Activated naive CD8-positive, alpha-beta T cell treated with anti-CD3 and anti-CD28 coated beads, Interleukin-2, amount 50 U/mL, for 24 hours (primary cell): ENCODE measurements at regions not wholly inside any gene's neighbourhood (a gene's known extent, or its start where the extent isn't known, plus 50 kb on each side); places are given as distances from the start of the nearest gene placed in this dataset.

Experiments
- ATAC-seq: fragments of 150-1000 bp; cut with Tn5 transposase; one replicate; pipeline ENCODE4 v1.10.0; 2021
- DNase-seq: peaks from one replicate; pipeline ENCODE4 v3.0.0; 2021
- H3K27ac Mint-ChIP-seq: one replicate; pipeline ENCODE4 v1.8.0; 2021; ENCODE audit warnings: mild to moderate bottlenecking, mixed read lengths
- H3K27me3 Mint-ChIP-seq: one replicate; pipeline ENCODE4 v1.8.0; 2021; ENCODE audit warnings: mixed read lengths
- H3K36me3 Mint-ChIP-seq: one replicate; pipeline ENCODE4 v1.8.0; 2021; ENCODE audit warnings: low read depth, mixed read lengths
- H3K4me1 Mint-ChIP-seq: one replicate; pipeline ENCODE4 v1.8.0; 2021; ENCODE audit warnings: mixed read lengths
- H3K4me3 Mint-ChIP-seq: one replicate; pipeline ENCODE4 v1.8.0; 2021; ENCODE audit warnings: mild to moderate bottlenecking, moderate library complexity, mixed read lengths
- H3K9me3 Mint-ChIP-seq: one replicate; pipeline ENCODE4 v1.8.0; 2021; ENCODE audit warnings: mixed read lengths

DNA sequence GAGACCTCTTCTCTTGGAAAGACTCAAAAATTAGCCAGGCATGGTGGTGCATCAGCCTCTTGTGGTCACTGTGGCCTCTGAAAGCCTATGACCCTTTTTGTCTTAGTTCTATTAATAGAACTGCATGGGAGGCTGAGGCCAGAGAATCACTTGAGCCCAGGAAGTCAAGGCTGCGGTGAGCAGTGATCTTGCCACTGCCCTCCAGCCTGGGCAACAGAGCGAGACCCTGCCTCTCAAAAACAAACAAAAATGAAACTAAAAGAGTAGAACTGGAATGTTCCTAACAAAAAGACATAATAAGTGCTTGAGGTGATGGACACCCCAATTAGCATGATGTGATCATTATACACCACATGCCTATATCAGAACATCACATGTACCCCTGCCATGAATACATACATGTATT is 197.0 kb upstream of the EEA1 start:
- H3K4me1 Mint-ChIP-seq, result no peaks in the 10 kb centered on the region
- no peak overlapping the region for H3K27ac Mint-ChIP-seq
- H3K9me3 Mint-ChIP-seq, result no peaks in the 10 kb centered on the region
- DNase-seq (no peak), ATAC-seq (no peak)
- H3K4me3 Mint-ChIP-seq, result no peak overlapping the region
- H3K27me3 Mint-ChIP-seq, result no peaks in the 10 kb centered on the region
- H3K36me3 Mint-ChIP-seq, result no peaks in the 10 kb centered on the region

- Mint-ChIP-seq H3K27ac (no peak overlapping the region), H3K36me3 (no peaks in the 10 kb centered on the region), H3K9me3 (no peaks in the 10 kb centered on the region), H3K4me3 (no peak overlapping the region), H3K4me1 (no peaks in the 10 kb centered on the region), H3K27me3 (no peaks in the 10 kb centered on the region)
- no peak for ATAC-seq
- DNase-seq, result no peak
Observed at GRCh38 chr12:93127107-93127560, 198.0 kb upstream of the EEA1 start.

GRCh38 chr12:93127582-93128331 is 198.7 kb upstream of the EEA1 start:
- no peaks in the 10 kb centered on the region for H3K36me3 Mint-ChIP-seq
- H3K4me3 Mint-ChIP-seq, result no peak overlapping the region
- ATAC-seq, result no peak
- no peaks in the 10 kb centered on the region for H3K4me1 Mint-ChIP-seq
- H3K27me3 Mint-ChIP-seq, result no peaks in the 10 kb centered on the region
- no peaks in the 10 kb centered on the region for H3K9me3 Mint-ChIP-seq
- H3K27ac Mint-ChIP-seq, result no peak overlapping the region
- DNase-seq, result no peak

- Mint-ChIP-seq H3K36me3 (no peaks in the 10 kb centered on the region), H3K9me3 (no peaks in the 10 kb centered on the region), H3K4me1 (no peaks in the 10 kb centered on the region), H3K27ac (no peak overlapping the region), H3K4me3 (no peak overlapping the region), H3K27me3 (no peaks in the 10 kb centered on the region)
- no peak for DNase-seq
- ATAC-seq, result no peak
Observed at GRCh38 chr12:93128332-93128707, 199.2 kb upstream of the EEA1 start.

DNA sequence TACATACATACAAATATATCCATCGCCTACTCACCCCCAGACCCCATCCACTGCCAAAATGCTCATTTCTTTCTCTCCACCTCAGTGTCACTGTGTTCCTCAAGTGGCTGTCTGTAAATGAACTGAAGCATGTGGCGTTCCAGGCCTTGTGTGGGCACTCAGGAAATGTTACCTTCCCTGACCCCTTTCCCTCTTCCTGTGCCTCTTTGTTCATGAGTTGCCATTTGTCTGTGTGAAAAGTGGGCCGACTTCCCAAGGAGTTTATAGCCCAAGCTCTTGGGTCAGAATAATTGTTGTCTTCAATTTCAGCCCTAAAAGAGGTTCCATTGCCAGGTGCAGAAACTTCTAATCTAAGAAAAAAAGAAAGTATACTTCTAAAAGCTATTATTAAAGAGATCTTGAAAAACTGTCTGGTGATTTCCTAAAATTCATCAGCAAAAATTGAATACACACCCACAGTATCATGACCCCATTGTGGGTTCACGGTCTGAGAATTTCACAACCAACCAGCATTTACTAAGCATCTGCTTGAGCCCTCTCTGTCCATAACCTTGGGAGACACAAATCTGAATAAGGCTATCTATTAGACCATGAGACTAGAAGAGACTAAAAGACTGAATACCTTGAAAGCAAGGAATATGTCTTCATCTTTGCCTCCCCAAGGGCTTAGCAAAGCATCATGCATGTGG is 201.4 kb upstream of the EEA1 start:
- ATAC-seq (no peak), DNase-seq (no peak)
- Mint-ChIP-seq H3K36me3 (no peaks in the 10 kb centered on the region), H3K4me3 (no peak overlapping the region), H3K27me3 (no peaks in the 10 kb centered on the region), H3K9me3 (no peaks in the 10 kb centered on the region), H3K4me1 (peaks cover 10% of the 10 kb centered on the region), H3K27ac (no peak overlapping the region)

GRCh38 chr12:93133361-93133760 is 204.3 kb upstream of the EEA1 start:
- no peak for ATAC-seq
- Mint-ChIP-seq H3K4me1 (peaks cover 29% of the 10 kb centered on the region), H3K27ac (no peak overlapping the region), H3K36me3 (no peaks in the 10 kb centered on the region), H3K9me3 (no peaks in the 10 kb centered on the region), H3K27me3 (no peaks in the 10 kb centered on the region), H3K4me3 (no peak overlapping the region)
- no peak for DNase-seq

DNA sequence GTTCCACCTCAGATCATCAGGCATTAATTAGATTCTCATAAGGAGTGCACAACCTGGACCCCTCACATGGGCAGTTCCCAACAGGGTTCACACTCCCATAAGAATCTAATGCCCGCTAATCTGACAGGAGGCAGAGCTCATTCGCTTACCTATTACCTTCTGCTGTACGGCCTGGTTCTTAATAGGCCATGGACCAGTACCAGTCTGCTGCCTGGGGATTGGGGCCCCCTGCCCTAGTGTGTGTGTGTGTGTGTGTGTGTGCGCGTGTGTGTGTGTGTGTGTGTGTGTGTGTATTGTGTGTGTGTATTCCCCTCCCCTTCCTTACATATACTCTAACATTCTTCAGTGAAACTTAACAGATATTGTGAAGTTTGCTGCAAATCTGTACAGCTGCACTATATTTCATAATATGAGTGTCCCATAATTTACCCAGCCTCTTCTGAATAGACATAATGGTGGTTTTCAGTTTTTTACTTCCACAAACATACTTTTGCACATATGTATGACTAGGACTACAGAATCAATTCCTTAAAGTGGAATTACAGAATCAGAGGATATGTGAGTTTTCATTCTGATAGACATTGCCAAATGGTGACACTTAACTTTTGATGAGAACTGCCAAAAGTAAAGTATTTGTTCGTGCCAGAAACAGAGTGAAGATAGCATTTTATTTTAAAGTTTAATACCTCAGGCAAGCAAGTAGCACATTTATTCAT is 205.2 kb upstream of the EEA1 start:
- Mint-ChIP-seq H3K36me3 (no peaks in the 10 kb centered on the region), H3K27ac (no peak overlapping the region), H3K4me3 (no peak overlapping the region), H3K27me3 (no peaks in the 10 kb centered on the region), H3K9me3 (no peaks in the 10 kb centered on the region), H3K4me1 (peaks cover 32% of the 10 kb centered on the region)
- ATAC-seq (no peak), DNase-seq (no peak)

- H3K27ac Mint-ChIP-seq, result peak overlapping the region; percentile 7
- H3K4me3 Mint-ChIP-seq, result no peak overlapping the region
- H3K9me3 Mint-ChIP-seq, result no peaks in the 10 kb centered on the region
- H3K4me1 Mint-ChIP-seq, result peaks cover 34% of the 10 kb centered on the region
- no peak for DNase-seq
- H3K36me3 Mint-ChIP-seq, result no peaks in the 10 kb centered on the region
- no peaks in the 10 kb centered on the region for H3K27me3 Mint-ChIP-seq
- ATAC-seq, result no peak
Observed at GRCh38 chr12:93134893-93135285, 205.8 kb upstream of the EEA1 start.

DNA sequence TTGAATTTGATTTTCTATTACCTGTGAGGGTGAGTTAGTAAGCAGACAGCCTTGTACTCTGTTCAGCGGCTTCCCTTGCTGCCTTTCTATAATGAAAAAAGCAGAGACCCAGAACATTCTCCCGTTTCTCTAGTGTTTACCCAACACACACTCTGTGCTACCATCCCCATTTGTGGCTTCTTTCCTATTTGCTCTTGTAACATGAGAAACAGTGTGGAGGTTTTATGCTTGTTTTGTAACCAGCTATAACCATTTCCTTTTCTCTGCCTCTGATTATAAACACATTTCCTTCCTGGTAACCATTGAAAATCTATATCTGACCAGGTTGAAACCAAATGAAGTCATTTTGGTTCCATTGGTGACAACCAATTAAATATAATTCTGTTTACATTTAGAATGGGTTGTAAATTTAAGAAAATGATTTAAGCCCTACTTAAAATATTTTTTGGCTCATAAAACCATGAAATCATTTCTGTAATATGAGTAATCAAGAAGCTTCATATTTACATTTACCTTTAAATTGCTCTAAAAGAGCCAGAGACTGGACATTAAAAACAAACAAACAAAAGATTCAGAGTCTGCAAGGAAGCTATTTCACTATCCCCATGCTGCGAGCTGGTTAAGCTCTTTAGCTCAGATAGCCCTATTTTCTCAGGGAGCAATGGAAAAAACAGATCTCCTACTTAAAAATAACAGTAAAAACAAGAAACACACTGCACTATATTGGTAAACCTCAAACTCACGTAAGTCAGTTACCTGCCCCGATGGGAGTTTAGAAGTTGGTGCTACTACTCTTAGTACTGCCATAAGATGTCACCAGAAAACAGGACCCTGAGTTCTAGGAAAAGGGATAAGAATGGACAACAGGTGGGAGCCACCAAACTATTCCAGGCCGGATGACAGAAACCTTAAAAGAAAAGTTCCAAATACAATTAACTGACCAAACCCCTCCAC is 206.5 kb upstream of the EEA1 start:
- Mint-ChIP-seq H3K36me3 (no peaks in the 10 kb centered on the region), H3K27ac (peak overlapping the region; percentile 7), H3K4me3 (no peak overlapping the region), H3K27me3 (no peaks in the 10 kb centered on the region), H3K4me1 (peaks cover 34% of the 10 kb centered on the region), H3K9me3 (no peaks in the 10 kb centered on the region)
- DNase-seq, result no peak
- no peak for ATAC-seq

GRCh38 chr12:93136253-93137055 is 207.4 kb upstream of the EEA1 start:
- DNase-seq (no peak), ATAC-seq (no peak)
- no peak overlapping the region for H3K4me3 Mint-ChIP-seq
- H3K27me3 Mint-ChIP-seq, result no peaks in the 10 kb centered on the region
- peaks cover 34% of the 10 kb centered on the region for H3K4me1 Mint-ChIP-seq
- H3K9me3 Mint-ChIP-seq, result no peaks in the 10 kb centered on the region
- H3K36me3 Mint-ChIP-seq, result no peaks in the 10 kb centered on the region
- H3K27ac Mint-ChIP-seq, result no peak overlapping the region

DNA sequence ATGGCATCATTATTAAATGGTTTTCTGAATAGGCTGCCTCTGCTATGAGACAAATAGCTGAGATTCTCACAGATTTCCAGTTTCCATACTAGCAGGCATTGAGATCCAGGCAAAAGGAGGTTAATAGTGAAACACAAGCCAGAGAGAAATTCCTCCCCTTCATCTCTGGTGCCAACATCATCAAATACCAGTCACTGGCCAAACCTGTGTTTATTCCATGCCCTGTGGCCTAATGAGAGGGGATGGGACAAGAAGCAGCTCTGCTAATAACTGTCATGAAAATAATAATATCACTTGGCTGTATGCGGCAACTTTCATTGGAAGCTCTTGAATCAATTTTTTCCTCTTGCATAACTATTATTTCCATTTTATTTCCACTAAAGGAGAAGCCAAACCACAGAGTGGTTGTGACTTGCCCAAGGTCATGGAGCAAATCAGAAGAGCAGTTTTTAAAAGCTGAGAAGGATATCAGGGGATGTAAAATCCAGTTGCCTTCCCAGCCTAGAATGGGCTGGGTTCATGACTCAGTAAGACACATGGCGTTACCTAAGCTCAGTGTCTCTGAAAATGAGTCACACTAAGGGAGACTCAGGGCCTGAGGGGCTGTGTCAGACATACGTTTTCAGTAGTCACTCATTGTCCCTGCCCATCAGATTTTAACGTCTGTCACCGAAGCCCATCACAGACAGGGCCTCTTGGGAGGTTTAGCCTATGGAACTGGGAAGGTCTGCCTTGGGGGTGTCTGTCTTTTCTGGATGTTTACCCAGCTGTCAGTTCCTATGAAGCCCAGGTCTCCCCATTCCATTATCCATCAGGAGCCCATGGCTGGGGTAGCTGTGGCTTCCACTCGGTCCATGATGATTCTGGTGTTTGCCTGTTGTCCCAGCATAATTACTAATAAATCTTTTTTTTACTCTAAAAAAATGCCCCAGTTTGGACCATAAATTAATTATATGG is 208.8 kb upstream of the EEA1 start:
- no peak for DNase-seq
- H3K4me3 Mint-ChIP-seq, result no peak overlapping the region
- ATAC-seq, result peak; percentile 82
- H3K4me1 Mint-ChIP-seq, result peaks cover 34% of the 10 kb centered on the region
- no peaks in the 10 kb centered on the region for H3K27me3 Mint-ChIP-seq
- H3K27ac Mint-ChIP-seq, result no peak overlapping the region
- H3K9me3 Mint-ChIP-seq, result no peaks in the 10 kb centered on the region
- no peaks in the 10 kb centered on the region for H3K36me3 Mint-ChIP-seq

DNA sequence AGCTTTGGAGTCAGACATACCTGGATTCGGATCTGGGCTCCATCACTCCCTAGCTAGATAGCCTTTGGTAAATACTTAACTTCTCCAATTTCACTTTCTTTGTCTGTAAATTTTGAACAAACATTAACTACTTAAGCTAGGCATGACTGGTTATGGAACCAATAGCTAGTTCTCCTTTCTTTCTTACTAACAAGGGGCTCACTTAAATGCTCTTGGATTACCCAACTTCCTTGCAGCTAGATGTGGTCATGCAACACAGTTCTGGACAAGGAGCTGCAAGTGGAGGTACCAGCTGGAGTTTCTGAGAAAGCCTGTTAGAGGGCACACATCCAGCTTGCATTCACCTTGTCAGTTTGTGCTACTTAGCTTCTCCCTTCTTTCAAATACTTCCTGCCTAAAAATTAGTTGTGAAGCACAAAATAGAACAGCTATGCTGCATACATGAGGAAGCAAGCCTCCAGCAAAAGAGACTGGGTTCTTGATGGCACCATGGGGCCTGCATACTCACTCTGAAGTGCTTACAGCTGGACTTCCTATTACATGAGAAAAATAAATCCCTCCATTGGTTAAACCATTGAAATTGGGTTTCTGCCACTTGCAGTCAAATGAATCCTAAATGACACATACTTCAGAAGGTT is 210.1 kb upstream of the EEA1 start:
- Mint-ChIP-seq H3K4me3 (no peak overlapping the region), H3K4me1 (peaks cover 34% of the 10 kb centered on the region), H3K27me3 (no peaks in the 10 kb centered on the region), H3K36me3 (no peaks in the 10 kb centered on the region), H3K9me3 (no peaks in the 10 kb centered on the region), H3K27ac (peak overlapping the region; percentile 26)
- ATAC-seq (peak; percentile 16), DNase-seq (no peak)
